HEK293 (cell line): ENCODE measurements at regions not wholly inside any gene's neighbourhood (a gene's known extent, or its start where the extent isn't known, plus 50 kb on each side); places are given as distances from the start of the nearest gene placed in this dataset.

Experiments used
- ZNF302 ChIP-seq: fragments of 450-650 bp; formaldehyde crosslinking; IDR thresholded peaks from 2 replicates; pipeline ENCODE4 v1.5.1; 2016; ENCODE audit warnings: missing biosample characterization, missing genetic modification characterization, low read depth
- TF ChIP-seq, protein P1 (sequence below): fragments of 450-650 bp; formaldehyde crosslinking; IDR thresholded peaks from 2 replicates; pipeline ENCODE4 v1.5.1; 2016; ENCODE audit warnings: missing biosample characterization, missing genetic modification characterization

DNA sequence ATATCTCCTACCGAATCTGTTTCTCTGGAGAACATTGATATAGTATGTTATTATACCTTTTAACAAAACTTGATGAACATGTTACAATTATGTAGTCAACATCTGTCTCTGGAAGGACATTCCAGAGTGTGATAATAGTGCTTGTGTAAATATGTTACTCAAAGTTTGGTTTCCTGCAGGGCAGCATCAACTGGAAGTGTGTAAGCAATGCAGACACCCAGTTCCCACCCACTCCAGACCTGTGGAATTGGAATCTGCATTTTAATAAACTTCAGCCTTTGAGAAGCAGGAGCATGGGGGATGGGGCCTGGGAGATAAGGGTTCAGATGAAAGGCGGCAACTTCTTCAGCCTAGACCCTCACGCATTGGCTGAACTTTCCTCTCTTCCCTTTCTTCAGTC, 398.9 kb downstream of the RND3 start:
- TF ChIP-seq ZNF302 (tag by site-specific recombination): no peak
- TF ChIP-seq, protein P1, sequence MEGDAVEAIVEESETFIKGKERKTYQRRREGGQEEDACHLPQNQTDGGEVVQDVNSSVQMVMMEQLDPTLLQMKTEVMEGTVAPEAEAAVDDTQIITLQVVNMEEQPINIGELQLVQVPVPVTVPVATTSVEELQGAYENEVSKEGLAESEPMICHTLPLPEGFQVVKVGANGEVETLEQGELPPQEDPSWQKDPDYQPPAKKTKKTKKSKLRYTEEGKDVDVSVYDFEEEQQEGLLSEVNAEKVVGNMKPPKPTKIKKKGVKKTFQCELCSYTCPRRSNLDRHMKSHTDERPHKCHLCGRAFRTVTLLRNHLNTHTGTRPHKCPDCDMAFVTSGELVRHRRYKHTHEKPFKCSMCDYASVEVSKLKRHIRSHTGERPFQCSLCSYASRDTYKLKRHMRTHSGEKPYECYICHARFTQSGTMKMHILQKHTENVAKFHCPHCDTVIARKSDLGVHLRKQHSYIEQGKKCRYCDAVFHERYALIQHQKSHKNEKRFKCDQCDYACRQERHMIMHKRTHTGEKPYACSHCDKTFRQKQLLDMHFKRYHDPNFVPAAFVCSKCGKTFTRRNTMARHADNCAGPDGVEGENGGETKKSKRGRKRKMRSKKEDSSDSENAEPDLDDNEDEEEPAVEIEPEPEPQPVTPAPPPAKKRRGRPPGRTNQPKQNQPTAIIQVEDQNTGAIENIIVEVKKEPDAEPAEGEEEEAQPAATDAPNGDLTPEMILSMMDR (tag by site-specific recombination): no peak
